ENCODE measurements at regions not wholly inside any gene's neighbourhood (a gene's known extent, or its start where the extent isn't known, plus 50 kb on each side); places are given as distances from the start of the nearest gene placed in this dataset.

DNA sequence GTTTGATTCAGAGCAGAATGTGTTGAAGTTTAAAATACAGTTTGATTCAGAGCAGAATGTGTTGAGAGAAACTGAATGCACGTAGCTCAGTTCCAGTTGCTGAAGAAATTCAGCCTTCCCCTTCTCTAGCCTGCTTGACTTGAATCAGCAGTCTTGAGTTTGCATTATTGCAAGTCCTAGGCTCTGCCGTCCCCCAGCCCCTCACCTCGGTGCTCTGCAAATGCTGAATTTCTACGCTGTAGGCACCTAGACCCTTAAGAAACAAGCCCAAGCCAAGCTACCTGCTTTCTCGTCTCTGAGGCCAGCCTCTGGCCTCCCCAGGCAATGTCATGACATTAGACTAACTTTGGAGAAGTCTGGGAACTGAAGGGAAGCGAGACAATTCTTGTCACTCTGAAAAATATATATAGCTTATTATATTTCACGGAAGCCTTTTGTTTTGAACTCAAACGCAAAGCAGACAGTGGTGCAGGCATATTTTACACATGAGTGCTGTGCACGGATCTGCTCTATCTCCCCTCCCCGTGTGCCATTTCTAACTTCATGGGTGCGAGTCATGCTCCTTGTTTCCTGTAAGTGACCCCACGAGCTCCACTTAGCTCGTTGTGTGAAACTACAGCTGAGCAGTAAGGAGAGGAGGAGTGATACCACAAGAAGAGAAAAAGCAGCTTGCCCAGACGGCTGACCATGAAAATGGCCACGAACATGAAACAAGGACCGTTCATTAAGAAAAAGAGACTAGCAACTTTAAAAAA is 71.4 kb upstream of the DUSP22 start:
- ATAC-seq (no peak), DNase-seq (no peak)
- intact Hi-C loops (cut with DNase I), result no loop called here

DNA sequence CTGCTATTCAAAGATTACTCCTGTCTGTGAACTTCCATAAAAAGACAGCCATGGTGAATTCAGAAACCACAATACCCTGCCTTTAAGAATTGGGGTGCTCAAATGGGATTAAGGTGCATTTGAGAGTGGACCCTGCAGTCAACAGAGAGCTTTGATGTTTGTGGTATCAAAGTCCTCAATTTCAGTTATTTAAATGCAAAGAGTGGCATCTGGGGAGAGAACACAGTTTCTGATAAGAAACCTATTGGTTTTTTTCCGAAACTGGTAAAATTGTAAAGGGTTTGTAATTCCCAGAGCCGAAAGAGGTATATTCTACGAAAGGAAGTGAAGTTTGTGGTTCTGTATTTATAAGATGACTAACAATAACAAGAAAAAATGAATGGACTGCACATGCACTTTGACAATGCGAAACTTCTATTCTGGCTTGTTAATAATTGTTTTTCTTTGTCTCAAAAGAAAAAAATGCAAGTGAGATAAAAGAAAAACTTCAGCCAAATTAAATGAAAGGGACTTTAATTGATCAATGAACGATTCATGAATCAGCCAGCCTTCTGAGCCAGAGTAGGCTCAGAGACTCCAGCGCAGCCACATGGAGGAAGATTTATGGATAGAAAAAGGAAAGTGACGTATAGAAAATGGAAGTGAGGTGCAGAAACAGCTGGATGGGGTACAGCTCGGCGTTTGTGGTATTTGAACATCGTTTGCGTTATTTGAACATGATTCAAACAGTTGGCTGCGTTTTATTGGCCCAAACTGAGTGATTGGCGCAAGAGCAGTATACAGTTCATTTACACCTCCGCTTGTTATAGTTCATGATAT is 70.5 kb upstream of the DUSP22 start:
- DNase-seq, result no peak
- intact Hi-C loops (cut with DNase I), result no loop called here
- ATAC-seq, result no peak

DNA sequence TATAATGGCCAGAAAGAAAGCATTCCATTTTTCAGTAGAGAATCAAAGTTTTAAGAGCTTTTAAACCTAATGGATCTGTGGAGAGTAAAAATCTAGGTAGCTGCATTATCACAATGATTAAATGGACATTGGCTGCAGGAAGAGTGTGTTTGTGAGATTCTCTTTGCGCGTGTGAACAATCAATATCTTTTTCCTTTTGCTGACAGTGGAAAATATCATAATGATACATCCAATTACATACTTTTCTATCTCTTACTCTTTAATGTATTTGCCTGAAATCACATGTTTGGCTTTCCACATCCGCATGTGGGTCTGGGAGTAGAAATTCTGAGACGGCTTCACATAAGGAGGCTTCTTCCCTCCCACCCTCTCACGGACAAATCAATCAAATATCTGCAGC is 69.8 kb upstream of the DUSP22 start:
- no peak for DNase-seq
- ATAC-seq, result no peak
- intact Hi-C loops (cut with DNase I), result no loop called here

DNA sequence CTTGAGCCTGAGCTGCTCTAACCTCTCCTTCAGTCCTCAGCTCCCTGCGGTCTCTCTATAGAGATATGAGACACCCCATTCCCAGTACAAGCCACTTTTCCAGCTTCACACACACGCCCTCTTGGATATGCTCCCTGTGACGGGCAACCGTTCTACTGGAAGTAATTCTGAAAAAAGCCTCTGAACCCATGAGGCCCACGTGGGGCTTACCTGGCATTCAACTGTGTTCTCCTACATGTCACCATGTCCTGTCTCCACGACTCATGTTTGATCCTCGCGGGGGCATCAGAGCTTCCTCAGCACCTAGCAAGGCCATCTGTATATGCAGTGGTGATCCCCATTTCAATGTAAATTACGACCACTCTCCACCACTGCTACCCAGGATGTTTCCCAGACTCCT is 69.2 kb upstream of the DUSP22 start:
- intact Hi-C loops (cut with DNase I), result no loop called here
- no peak for ATAC-seq

DNA sequence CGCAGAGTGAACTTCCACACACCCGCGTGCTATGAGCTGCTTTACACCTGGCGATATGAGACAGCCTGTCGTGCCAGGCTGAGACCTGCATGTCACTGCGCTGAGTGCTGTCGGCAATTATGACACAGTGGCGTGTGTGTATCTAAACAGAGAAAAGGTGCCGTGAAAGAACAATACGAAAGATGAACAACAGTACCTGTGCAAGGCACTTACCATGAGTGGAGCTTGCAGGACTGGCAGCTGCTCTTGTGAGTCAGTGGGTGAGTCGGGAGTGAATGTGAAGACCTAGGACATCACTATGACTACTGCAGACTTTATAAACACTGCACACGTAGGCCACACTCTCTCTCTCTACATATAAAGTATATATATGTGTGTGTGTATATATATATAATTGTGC is 68.5 kb upstream of the DUSP22 start:
- intact Hi-C loops (cut with DNase I), result no loop called here
- ATAC-seq (no peak), DNase-seq (no peak)

More for the DNA sequence above, 69.2 kb upstream of the DUSP22 start:
- no peak for DNase-seq

DNA sequence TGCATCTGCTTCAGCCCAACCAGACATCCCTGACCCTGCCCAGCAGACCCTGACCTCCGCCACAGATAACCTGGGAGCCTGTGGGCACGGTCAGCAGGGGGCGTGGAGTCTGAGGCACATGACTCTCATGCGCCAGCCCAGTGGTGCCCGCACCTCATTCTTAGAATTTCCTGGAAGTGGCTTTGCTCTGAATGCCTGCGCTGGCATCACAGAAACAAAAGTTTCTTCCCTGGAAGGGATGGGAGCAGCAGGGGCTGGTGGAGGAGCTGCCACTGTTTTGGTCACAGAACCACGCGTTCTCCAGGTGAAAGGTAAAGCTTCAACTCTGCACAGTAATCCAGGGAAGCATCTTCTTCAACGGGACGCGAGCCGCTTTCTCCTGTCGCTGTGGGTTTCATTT is 67.9 kb upstream of the DUSP22 start:
- intact Hi-C loops (cut with DNase I), result no loop called here
- ATAC-seq (no peak), DNase-seq (no peak)

DNA sequence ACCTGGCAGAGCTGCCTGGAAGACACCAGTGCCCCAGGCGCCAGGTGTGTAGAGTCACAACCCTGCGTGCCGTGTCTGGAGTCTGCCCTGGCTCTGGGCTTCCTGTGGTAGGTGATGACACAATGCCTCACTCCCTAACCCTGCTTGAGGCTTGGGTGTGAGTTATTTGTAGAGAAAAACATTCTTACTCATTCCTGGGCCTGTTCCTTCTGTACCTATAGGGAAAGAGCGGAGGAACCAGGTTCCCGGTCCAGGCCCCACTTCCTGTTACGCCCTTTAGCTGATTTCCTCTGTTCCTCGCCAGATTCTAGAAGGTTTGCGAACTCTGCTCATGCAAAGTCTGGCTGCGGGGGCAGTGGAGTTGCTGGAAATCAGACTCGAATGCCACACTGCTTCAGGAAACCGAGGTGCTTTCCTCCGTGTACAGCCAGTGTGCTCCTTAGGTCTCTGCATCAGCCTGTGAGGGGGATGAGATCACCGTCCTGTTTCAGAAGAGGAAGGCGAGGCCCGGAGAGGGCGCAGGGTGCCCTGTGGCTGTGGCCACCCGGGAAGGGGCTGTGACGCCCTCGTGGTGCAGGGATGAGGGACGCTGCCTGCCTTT is 67.1 kb upstream of the DUSP22 start:
- intact Hi-C loops (cut with DNase I), result no loop called here

DNA sequence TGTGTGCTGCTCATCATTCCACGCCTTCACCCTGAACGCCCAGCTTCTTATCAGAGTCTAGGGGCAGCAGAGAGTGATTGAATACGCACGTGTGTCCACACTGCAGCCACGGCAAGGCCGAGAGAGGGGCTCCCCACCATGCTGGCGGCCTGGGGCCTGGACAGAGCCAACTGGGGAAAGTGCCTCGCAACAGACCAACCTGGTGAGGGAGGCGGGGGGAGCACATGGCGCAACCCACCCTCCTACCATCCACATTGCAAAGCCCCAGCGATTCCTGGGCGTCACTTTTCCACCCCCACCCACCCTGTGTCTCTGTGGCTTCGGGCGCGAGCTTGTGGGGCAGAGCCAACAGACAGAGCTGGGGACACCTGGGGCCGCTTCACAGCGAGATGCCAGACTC is 66.4 kb upstream of the DUSP22 start:
- intact Hi-C loops (cut with DNase I), result no loop called here
- no peak for ATAC-seq
- DNase-seq, result no peak

More for the DNA sequence above, 67.1 kb upstream of the DUSP22 start:
- ATAC-seq, result peak; percentile 27 to 46
- DNase-seq, result no peak

DNA sequence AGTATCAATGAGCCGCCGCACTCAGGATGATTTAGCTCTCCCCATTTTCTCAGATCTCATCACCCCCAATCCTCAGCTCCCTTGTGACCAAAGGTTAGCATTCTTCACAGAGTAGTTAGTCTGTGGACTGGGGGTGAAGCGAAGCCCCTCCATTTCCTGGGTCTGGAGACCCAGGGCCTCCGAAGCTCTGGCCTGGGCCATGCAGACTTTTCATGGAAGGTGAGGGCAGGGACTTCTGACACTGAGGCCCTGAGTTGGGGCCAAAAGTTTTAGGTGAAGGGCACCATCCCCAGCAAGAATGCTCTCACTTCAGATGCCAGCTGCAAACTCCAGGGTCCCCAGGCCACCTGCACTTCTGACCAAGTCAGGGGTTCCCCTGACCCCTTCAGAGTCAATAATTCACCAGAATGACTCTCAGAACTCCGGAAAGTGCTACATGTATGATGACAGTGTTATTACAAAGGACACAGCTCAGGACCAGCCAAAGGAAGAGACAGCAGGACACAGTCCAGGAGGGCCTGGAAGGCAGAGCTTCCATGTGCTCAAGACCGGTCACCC is 65.7 kb upstream of the DUSP22 start:
- no peak for DNase-seq
- ATAC-seq, result no peak
- intact Hi-C loops (cut with DNase I), result no loop called here

DNA sequence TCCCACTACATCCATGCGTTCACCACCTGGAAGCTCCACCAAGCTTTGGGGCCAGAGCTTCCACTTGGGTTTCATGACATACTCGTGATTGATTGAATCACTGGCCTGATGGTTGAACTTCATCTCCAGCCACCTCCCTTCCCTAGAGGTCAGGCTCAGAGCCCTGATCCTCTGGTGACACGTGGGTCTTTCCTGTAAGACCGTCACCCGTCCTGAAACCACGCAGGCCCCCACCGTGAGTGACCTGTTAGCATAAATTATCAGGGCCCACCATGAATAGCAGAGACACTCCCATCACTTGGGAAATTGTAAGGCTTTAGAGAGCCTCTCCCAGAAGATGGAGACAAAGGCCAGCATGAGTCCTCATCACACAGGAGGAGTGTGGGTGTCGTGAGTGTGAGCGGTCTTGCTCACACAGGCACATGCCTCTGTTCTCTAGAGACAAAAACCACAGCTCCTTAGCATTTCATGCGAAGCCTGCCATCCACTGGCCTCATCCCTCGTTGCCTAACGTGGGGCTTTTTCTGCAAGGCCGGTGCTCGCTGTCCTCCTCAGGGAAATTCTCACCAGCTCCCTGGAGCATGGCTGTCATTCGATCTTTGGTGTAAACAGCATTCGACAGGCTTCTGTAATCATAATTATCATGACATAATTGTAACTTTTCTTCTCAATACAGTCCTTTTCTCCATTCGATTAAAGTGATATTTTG is 65.1 kb upstream of the DUSP22 start:
- DNase-seq, result no peak

DNA sequence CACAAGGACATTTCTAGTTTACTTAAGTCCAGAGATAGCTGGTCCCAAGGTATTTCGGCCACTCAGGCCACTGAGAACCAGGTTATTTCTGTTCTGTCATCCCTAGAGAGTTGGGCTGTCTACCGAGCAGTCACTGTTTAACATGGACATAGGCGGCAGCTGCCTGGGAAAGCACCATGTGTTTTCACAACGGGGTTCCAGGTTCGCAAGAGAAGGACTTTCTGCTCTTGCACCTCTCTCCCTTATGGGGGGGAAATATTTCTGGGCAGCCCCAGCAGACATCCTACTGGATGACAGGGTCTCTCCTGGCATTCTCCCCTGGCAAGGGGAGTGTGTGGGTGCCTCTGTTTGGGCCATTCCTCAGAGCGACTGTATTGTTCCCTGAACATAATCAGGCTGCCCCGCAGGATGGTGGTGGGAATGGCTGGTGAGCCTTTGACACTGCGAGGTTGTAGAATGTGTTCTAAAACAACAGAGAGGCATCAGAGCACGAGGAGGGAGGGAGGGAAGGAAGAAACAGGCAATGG is 64.4 kb upstream of the DUSP22 start:
- DNase-seq, result no peak
- intact Hi-C loops (cut with DNase I), result no loop called here
- no peak for ATAC-seq

More for the DNA sequence above, 65.1 kb upstream of the DUSP22 start:
- ATAC-seq, result no peak
- intact Hi-C loops (cut with DNase I), result no loop called here

DNA sequence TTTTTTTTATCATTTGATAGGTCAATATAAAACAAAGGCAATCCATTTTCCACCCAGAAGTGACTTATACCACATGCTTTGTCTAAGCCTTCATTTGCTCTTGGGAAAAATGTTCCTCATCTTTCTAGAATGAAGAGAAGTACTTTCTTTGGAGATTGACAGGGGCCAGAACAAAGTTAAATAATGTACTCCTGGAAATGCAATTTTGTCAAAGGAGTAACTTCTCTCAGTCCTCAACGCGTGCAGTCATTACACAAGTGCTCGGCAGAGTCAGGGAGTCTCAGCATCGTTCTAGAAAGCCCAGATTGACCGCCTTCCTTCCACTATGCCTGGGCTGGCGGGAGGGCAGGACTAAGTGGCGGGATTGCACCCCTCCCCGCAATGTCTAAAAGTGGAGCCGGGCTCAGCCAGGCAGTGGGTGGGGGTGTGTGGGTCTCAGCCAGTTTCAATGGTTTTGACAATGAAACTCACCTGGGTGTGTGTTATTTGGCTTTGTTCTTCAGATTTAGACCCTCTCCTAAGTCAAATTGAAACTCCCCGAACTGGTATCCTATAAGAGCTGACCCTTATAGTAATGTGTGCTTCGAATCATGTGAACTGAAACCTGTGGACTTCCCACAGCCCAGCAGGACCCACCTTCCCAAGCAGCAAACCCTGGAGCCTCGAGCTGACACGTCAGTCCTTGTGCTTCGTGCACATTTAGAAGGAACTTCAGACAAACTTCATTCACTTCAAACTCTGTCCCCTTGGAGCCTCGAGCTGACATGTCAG is 63.2 kb upstream of the DUSP22 start:
- intact Hi-C loops (cut with DNase I), result no loop called here
- ATAC-seq, result no peak
- DNase-seq, result no peak

DNA sequence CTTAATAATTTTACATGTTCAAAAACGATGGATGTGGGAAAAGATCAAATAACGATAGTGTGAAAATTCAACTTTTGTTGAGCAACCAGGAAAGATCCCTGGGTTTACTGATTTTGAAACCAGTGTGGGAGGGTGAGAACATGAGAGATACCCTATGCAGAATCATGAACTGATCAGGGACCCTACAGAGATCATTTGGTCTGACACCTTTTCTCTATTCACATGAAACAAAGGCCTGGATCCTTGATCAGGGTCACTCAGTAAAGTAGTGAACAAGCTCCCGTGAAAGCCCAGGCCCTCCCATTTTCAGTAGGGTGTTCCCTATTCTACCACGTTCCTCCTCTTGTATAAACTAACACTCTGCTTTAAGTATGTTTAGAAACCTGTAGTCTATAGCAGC is 60.5 kb upstream of the DUSP22 start:
- DNase-seq, result no peak
- intact Hi-C loops (cut with DNase I), result no loop called here
- no peak for ATAC-seq

DNA sequence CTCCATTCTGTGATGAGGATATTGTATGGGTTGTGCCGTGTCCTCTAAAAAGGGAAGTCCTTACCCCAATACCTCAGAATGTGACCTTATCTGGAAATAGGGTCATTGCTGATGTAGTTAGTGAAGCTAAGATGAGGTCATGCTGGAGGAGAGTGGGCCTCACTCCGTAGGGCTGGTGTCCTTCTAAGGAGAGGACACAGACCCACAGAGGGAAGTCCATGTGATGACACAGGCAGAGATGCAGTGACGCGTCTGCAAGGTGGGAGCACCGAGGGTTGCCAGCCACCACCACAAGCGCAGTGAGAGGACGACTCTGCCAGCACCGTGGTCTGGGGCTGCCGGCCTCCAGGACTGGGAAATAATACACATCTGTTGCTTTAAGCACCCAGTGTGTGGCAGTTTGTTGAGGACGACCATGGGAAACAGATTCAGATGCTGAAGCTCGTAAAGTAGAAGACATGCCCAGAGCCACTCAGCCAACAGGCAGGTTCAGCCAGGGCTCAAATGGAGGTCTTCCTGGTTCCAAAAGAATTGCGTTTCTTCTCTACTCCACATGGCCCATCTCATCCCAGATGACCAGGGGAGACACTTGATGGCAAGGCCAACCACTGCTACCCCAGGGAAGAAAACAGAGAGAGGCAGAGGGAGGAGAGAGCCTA is 59.2 kb upstream of the DUSP22 start:
- DNase-seq (no peak), ATAC-seq (no peak)
- intact Hi-C loops (cut with DNase I), result no loop called here

DNA sequence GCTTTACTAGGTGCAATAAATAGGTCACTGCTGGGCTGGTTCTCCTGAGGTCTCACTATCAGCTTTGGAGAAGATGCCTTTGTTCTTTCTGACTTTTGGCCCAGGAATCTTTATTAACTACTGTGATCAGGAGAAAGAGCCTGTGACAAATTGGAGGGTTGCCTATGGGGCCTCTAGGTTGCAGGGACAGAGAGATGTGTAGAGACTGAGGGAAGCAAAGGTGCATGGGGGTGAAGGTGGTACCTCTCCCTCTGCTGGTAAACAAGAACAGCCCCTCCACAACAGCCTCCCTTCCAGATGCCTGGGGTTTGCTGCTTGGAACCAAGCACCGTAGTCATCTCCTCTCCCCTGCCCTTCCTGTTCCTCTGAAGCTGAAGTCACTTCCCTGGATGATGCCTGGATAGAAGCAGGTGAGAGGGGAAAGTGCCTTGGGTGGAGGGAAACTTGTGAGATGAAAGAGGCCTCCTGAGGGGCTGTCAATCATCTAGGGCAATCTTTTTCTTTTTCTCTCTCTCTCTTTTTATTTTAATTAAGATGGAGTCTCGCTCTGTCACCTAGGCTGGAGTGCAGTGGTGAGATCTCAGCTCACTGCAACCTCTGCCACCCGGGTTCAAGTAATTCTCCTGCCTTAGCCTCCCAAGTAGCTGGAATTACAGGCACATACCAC is 57.4 kb upstream of the DUSP22 start:
- no peak for ATAC-seq
- DNase-seq, result no peak
- intact Hi-C loops (cut with DNase I), result no loop called here

DNA sequence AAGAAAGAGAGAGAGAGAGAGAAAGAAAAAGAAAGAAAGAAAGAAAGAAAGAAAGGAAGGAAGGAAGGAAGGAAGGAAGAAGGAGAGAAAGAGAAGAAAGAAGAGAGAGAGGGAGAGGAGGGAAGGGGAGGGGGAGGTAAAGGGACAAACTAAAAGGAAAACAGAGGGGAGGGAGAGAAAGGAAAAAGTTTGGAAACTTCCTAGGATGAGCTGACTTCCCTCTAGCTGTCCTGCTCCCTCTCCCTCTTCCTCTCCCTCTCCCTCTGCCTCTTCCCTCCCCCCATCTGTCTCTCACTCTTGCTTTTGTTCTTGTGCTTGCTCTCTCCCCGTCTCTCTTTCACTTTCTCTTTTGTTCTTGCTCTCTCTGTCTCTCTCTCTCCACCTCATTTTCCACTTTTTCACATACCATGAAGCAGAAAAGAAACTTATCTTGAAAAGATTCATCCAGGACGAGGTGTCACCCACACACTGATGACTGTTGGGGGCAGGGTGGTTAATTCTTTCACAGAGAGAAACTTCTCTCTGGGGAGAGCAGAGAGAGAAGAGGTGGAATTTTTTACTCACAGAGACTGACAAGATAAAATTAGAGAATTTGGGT is 56.4 kb upstream of the DUSP22 start:
- intact Hi-C loops (cut with DNase I), result no loop called here
- DNase-seq, result no peak
- peak; percentile 90 for ATAC-seq

DNA sequence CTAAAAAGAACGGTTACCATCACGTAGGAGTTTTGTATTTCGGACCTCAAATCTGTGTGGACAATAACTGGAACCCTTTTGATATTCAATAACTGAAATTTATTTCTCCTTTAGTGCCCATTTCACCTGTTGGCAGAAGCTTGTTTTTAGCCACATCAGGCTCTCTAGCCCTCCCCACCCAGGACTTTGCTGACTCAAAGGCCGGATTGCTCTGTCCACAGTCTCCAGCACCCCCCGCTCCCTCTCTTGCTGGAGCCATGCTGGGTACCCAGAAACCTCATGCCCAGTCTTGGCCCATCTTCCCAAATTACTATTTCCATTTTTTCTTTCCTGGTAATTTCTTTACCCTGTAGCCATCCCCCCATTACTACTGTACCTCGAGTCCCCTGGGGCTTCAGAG is 55.8 kb upstream of the DUSP22 start:
- DNase-seq (no peak), ATAC-seq (peak; percentile 13 to 25)
- intact Hi-C loops (cut with DNase I), result no loop called here
